HepG2 (cell line): ENCODE measurements at regions not wholly inside any gene's neighbourhood (a gene's known extent, or its start where the extent isn't known, plus 50 kb on each side); places are given as distances from the start of the nearest gene placed in this dataset.

Experiments
- DNMT3B ChIP-seq: conservative IDR thresholded peaks from 2 replicates; pipeline ENCODE4 v1.6.1; 2016; ENCODE audit warnings: missing biosample characterization, control low read depth
- ESRRA ChIP-seq: sonication (generic); formaldehyde crosslinking; IDR thresholded peaks from 2 replicates; pipeline ENCODE4 v1.5.1; 2020; ENCODE audit warnings: mild to moderate bottlenecking, low read depth, missing genetic modification reagents
- ETV5 ChIP-seq: IDR thresholded peaks from 2 replicates; pipeline ENCODE4 v1.6.1; 2018; ENCODE audit warnings: missing biosample characterization, missing genetic modification reagents, inconsistent platforms, borderline replicate concordance
- FOXJ3 ChIP-seq: sonication (generic); formaldehyde crosslinking; IDR thresholded peaks from 2 replicates; pipeline ENCODE4 v1.4.0; 2020; ENCODE audit warnings: missing genetic modification reagents, mild to moderate bottlenecking, borderline replicate concordance
- HOXA3 ChIP-seq: sonication (generic); formaldehyde crosslinking; IDR thresholded peaks from 2 replicates; pipeline ENCODE4 v1.5.0; 2020; ENCODE audit warnings: missing genetic modification reagents
- JUNB ChIP-seq: sonication (generic); formaldehyde crosslinking; IDR thresholded peaks from 2 replicates; pipeline ENCODE4 v1.8.0; 2022; ENCODE audit warnings: missing genetic modification reagents, mild to moderate bottlenecking, borderline replicate concordance
- KLF13 ChIP-seq: sonication (generic); formaldehyde crosslinking; IDR thresholded peaks from 2 replicates; pipeline ENCODE4 v1.4.0; 2020; ENCODE audit warnings: mild to moderate bottlenecking, missing genetic modification reagents
- NBN ChIP-seq: fragments of 450-650 bp; conservative IDR thresholded peaks from 2 replicates; pipeline ENCODE4 v1.6.1; 2017
- POLR2AphosphoS5 ChIP-seq: IDR thresholded peaks from 2 replicates; pipeline ENCODE4 v1.6.1; 2012; ENCODE audit warnings: low read depth, low read length
- SETDB1 ChIP-seq: sonication (generic); formaldehyde crosslinking; IDR thresholded peaks from 2 replicates; pipeline ENCODE4 v1.5.1; 2020; ENCODE audit warnings: missing genetic modification reagents, mild to moderate bottlenecking, borderline replicate concordance
- SIN3B ChIP-seq: fragments of 150-350 bp; IDR thresholded peaks from 2 replicates; pipeline ENCODE4 v1.6.1; 2014; ENCODE audit warnings: low read length
- STAG1 ChIP-seq: sonication (generic); formaldehyde crosslinking; IDR thresholded peaks from 2 replicates; pipeline ENCODE4 v1.4.0; 2020; ENCODE audit warnings: missing genetic modification reagents
- TCF7L2 ChIP-seq: IDR thresholded peaks from 2 replicates; pipeline ENCODE4 v1.6.1; 2011; ENCODE audit warnings: mild to moderate bottlenecking, low read depth, low read length, moderate library complexity
- TP53 ChIP-seq: sonication (generic); formaldehyde crosslinking; conservative IDR thresholded peaks from 2 replicates; pipeline ENCODE4 v1.4.0; 2020; ENCODE audit warnings: missing genetic modification reagents
- U2AF2 ChIP-seq: fragments of 200-400 bp; formaldehyde crosslinking; IDR thresholded peaks from 2 replicates; pipeline ENCODE4 v1.6.1; 2017; ENCODE audit warnings: low read depth, mild to moderate bottlenecking, low read length
- ZNF256 ChIP-seq: sonication (generic); formaldehyde crosslinking; conservative IDR thresholded peaks from 2 replicates; pipeline ENCODE4 v1.4.0; 2020; ENCODE audit warnings: missing genetic modification reagents
- ZNF672 ChIP-seq: sonication (generic); formaldehyde crosslinking; IDR thresholded peaks from 2 replicates; pipeline ENCODE4 v1.8.1; 2022; ENCODE audit warnings: missing genetic modification reagents
- ZNF674 ChIP-seq: sonication (generic); formaldehyde crosslinking; IDR thresholded peaks from 2 replicates; pipeline ENCODE4 v1.5.0; 2020; ENCODE audit warnings: low read depth, mild to moderate bottlenecking, missing genetic modification reagents
- ZNF746 ChIP-seq: sonication (generic); formaldehyde crosslinking; IDR thresholded peaks from 2 replicates; pipeline ENCODE4 v1.8.0; 2022; ENCODE audit warnings: mild to moderate bottlenecking, missing genetic modification reagents
- TF ChIP-seq, protein P1 (sequence below): sonication (generic); formaldehyde crosslinking; IDR thresholded peaks from 2 replicates; pipeline ENCODE4 v1.5.0; 2020; ENCODE audit warnings: mild to moderate bottlenecking, missing genetic modification reagents, borderline replicate concordance
- TF ChIP-seq, protein P2 (sequence below): sonication (generic); formaldehyde crosslinking; IDR thresholded peaks from 2 replicates; pipeline ENCODE4 v1.5.0; 2020; ENCODE audit warnings: mild to moderate bottlenecking, missing genetic modification reagents, borderline replicate concordance

DNA sequence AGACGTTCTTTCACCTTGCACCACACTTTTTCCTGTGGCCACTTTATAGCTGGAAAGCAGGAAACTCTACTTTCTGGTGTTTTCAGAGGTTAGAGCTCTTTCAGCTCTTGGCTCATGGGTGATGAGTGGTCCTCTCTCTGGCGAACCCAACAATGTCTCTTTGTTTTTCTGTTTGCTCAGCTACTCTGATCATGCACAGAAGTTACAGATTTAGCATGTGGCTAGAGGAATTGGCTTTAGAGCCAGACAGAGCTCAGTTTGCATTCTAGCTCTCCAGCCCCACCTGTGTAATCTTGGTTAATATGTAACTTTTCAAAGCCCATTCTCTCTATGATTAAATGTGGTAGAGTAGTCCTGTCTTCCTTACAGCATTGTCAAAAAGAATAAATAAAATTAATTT lies 225.2 kb downstream of the HAPSTR1 start (continued):
- peak; percentile 30; the same call in 1 of the 2 replicates for TF ChIP-seq ETV5
- no peak for TF ChIP-seq ZNF746
- no peak for TF ChIP-seq ZNF672 (CRISPR knock-in tag)
- TF ChIP-seq DNMT3B (CRISPR knock-in tag): no peak
- TF ChIP-seq KLF13: no peak
- TF ChIP-seq NBN: no peak
- TF ChIP-seq POLR2AphosphoS5: no peak
- TF ChIP-seq FOXJ3: no peak
- no peak for TF ChIP-seq SETDB1
- peak; percentile 39; the same call in 1 of the 2 replicates for TF ChIP-seq TCF7L2
- TF ChIP-seq, protein P1, sequence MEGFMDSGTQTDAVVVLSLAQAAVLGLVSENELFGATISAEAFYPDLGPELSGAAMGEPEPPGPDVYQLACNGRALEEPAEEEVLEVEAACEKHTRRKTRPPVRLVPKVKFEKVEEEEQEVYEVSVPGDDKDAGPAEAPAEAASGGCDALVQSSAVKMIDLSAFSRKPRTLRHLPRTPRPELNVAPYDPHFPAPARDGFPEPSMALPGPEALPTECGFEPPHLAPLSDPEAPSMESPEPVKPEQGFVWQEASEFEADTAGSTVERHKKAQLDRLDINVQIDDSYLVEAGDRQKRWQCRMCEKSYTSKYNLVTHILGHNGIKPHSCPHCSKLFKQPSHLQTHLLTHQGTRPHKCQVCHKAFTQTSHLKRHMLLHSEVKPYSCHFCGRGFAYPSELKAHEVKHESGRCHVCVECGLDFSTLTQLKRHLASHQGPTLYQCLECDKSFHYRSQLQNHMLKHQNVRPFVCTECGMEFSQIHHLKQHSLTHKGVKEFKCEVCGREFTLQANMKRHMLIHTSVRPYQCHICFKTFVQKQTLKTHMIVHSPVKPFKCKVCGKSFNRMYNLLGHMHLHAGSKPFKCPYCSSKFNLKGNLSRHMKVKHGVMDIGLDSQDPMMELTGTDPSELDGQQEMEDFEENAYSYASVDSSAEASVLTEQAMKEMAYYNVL (CRISPR knock-in tag): no peak
- TF ChIP-seq ZNF674 (CRISPR knock-in tag): no peak
- TF ChIP-seq, protein P2, sequence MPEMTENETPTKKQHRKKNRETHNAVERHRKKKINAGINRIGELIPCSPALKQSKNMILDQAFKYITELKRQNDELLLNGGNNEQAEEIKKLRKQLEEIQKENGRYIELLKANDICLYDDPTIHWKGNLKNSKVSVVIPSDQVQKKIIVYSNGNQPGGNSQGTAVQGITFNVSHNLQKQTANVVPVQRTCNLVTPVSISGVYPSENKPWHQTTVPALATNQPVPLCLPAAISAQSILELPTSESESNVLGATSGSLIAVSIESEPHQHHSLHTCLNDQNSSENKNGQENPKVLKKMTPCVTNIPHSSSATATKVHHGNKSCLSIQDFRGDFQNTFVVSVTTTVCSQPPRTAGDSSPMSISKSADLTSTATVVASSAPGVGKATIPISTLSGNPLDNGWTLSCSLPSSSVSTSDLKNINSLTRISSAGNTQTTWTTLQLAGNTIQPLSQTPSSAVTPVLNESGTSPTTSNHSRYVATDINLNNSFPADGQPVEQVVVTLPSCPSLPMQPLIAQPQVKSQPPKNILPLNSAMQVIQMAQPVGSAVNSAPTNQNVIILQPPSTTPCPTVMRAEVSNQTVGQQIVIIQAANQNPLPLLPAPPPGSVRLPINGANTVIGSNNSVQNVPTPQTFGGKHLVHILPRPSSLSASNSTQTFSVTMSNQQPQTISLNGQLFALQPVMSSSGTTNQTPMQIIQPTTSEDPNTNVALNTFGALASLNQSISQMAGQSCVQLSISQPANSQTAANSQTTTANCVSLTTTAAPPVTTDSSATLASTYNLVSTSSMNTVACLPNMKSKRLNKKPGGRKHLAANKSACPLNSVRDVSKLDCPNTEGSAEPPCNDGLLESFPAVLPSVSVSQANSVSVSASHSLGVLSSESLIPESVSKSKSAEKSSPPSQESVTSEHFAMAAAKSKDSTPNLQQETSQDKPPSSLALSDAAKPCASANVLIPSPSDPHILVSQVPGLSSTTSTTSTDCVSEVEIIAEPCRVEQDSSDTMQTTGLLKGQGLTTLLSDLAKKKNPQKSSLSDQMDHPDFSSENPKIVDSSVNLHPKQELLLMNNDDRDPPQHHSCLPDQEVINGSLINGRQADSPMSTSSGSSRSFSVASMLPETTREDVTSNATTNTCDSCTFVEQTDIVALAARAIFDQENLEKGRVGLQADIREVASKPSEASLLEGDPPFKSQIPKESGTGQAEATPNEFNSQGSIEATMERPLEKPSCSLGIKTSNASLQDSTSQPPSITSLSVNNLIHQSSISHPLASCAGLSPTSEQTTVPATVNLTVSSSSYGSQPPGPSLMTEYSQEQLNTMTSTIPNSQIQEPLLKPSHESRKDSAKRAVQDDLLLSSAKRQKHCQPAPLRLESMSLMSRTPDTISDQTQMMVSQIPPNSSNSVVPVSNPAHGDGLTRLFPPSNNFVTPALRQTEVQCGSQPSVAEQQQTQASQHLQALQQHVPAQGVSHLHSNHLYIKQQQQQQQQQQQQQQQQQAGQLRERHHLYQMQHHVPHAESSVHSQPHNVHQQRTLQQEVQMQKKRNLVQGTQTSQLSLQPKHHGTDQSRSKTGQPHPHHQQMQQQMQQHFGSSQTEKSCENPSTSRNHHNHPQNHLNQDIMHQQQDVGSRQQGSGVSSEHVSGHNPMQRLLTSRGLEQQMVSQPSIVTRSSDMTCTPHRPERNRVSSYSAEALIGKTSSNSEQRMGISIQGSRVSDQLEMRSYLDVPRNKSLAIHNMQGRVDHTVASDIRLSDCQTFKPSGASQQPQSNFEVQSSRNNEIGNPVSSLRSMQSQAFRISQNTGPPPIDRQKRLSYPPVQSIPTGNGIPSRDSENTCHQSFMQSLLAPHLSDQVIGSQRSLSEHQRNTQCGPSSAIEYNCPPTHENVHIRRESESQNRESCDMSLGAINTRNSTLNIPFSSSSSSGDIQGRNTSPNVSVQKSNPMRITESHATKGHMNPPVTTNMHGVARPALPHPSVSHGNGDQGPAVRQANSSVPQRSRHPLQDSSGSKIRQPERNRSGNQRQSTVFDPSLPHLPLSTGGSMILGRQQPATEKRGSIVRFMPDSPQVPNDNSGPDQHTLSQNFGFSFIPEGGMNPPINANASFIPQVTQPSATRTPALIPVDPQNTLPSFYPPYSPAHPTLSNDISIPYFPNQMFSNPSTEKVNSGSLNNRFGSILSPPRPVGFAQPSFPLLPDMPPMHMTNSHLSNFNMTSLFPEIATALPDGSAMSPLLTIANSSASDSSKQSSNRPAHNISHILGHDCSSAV (CRISPR knock-in tag): no peak
- no peak for TF ChIP-seq JUNB (CRISPR knock-in tag)
- TF ChIP-seq U2AF2: no peak
- no peak for TF ChIP-seq ESRRA (CRISPR knock-in tag)
- no peak for TF ChIP-seq ZNF256 (CRISPR knock-in tag)
- no peak for TF ChIP-seq STAG1 (CRISPR knock-in tag)
- no peak for TF ChIP-seq TP53
- peak; percentile 25; the same call in 1 of the 2 replicates for TF ChIP-seq HOXA3 (CRISPR knock-in tag)
- TF ChIP-seq SIN3B: no peak
